DOHH2 (cell line): ENCODE measurements at regions not wholly inside any gene's neighbourhood (a gene's known extent, or its start where the extent isn't known, plus 50 kb on each side); places are given as distances from the start of the nearest gene placed in this dataset.

ENCODE experiments used
- CTCF ChIP-seq: fragments of 200-600 bp; sonication (generic); IDR thresholded peaks from one replicate; pipeline ENCODE4 v1.5.1; 2014; ENCODE audit warnings: antibody characterized with exemption, mild to moderate bottlenecking, low read depth, low read length; ENCODE audit not compliant: poor library complexity, severe bottlenecking
- EZH2phosphoT487 ChIP-seq: fragments of 200-600 bp; sonication (generic); IDR thresholded peaks from 2 replicates; pipeline ENCODE4 v1.6.1; 2017; ENCODE audit warnings: borderline replicate concordance, mild to moderate bottlenecking, antibody characterized with exemption, low read length, moderate library complexity, mixed read lengths

- TF ChIP-seq EZH2phosphoT487, result no peak
- no peak for TF ChIP-seq CTCF
Observed at GRCh38 chr4:106652095-106652494, 283.5 kb upstream of the GIMD1 start.
